Karpas-422 (cell line): ENCODE measurements at regions not wholly inside any gene's neighbourhood (a gene's known extent, or its start where the extent isn't known, plus 50 kb on each side); places are given as distances from the start of the nearest gene placed in this dataset.
"Not testable (repeated sequence)": the region's sequence is repeated elsewhere in the genome, so short reads cannot be mapped to it uniquely, and the experiment has no call there.

Source experiments
- DNase-seq: peaks from one replicate; pipeline ENCODE4 v3.0.0-alpha.2; 2015
- H2AFZ ChIP-seq: fragments of 200-600 bp; sonication (generic); 2 replicates; pipeline ENCODE4 v1.6.1; 2014; ENCODE audit warnings: antibody characterized with exemption, low read length, mixed read lengths
- H3K27ac ChIP-seq: fragments of 200-600 bp; sonication (generic); 2 replicates; pipeline ENCODE4 v1.5.1; 2014; ENCODE audit warnings: mild to moderate bottlenecking, low read length, moderate library complexity
- H3K27me3 ChIP-seq: fragments of 200-600 bp; sonication (generic); 2 replicates; pipeline ENCODE4 v1.6.1; 2014; ENCODE audit warnings: low read length, mixed read lengths
- H3K36me3 ChIP-seq: fragments of 200-600 bp; sonication (generic); 2 replicates; pipeline ENCODE4 v1.6.1; 2014; ENCODE audit warnings: low read length, mixed read lengths; ENCODE audit not compliant: insufficient read depth
- H3K4me1 ChIP-seq: fragments of 200-600 bp; sonication (generic); 2 replicates; pipeline ENCODE4 v1.6.1; 2014; ENCODE audit warnings: mild to moderate bottlenecking, low read length, mixed read lengths
- H3K4me2 ChIP-seq: fragments of 200-600 bp; sonication (generic); 2 replicates; pipeline ENCODE4 v1.6.1; 2014; ENCODE audit warnings: low read length, low read depth, mild to moderate bottlenecking; ENCODE audit not compliant: poor library complexity, severe bottlenecking
- H3K4me3 ChIP-seq: fragments of 200-600 bp; sonication (generic); 2 replicates; pipeline ENCODE4 v1.5.1; 2014; ENCODE audit warnings: mild to moderate bottlenecking, antibody characterized with exemption, low read length, mixed read lengths
- H3K79me2 ChIP-seq: fragments of 200-600 bp; sonication (generic); 2 replicates; pipeline ENCODE4 v1.6.1; 2014; ENCODE audit warnings: mild to moderate bottlenecking, low read length, mixed read lengths
- H3K9ac ChIP-seq: fragments of 200-600 bp; sonication (generic); 2 replicates; pipeline ENCODE4 v1.6.0; 2014; ENCODE audit warnings: low read length
- H3K9me2 ChIP-seq: fragments of 200-600 bp; sonication (generic), shearing (Covaris generic); replicated peaks from 2 replicates; pipeline ENCODE4 v1.6.0; 2014; ENCODE audit warnings: mild to moderate bottlenecking, low read length, moderate library complexity; ENCODE audit not compliant: insufficient read depth
- H3K9me3 ChIP-seq: fragments of 300-700, 200-600 bp; sonication (generic); 2 replicates; pipeline ENCODE4 v1.6.1; 2014; ENCODE audit warnings: low read length, mixed read lengths
- H4K20me1 ChIP-seq: fragments of 200-600 bp; sonication (generic); 2 replicates; pipeline ENCODE4 v1.6.1; 2014; ENCODE audit warnings: mild to moderate bottlenecking, antibody characterized with exemption, low read length, low read depth; ENCODE audit not compliant: insufficient read depth

GRCh38 chr4:52407545-52407944 lies 251.6 kb downstream of the USP46 start:
- Histone ChIP-seq H3K36me3 (no peaks in the 10 kb centered on the region), H3K27ac (no peak overlapping the region), H3K4me2 (no peak overlapping the region), H4K20me1 (no peaks in the 10 kb centered on the region), H3K4me3 (no peak overlapping the region), H3K9ac (no peak overlapping the region), H3K27me3 (no peaks in the 10 kb centered on the region; the same call in 1 of the 2 replicates), H2AFZ (no peak overlapping the region), H3K9me3 (no peaks in the 10 kb centered on the region), H3K79me2 (no peaks in the 10 kb centered on the region), H3K4me1 (peaks cover 5% of the 10 kb centered on the region; the same call in 1 of the 2 replicates), H3K9me2 (no peaks in the 10 kb centered on the region)
- peak; percentile 16 for DNase-seq

GRCh38 chr4:52408032-52408431 lies 251.1 kb downstream of the USP46 start:
- Histone ChIP-seq H4K20me1 (no peaks in the 10 kb centered on the region), H3K9me2 (no peaks in the 10 kb centered on the region), H3K9ac (no peak overlapping the region), H3K27me3 (no peaks in the 10 kb centered on the region; the same call in 1 of the 2 replicates), H3K9me3 (no peaks in the 10 kb centered on the region), H3K36me3 (no peaks in the 10 kb centered on the region), H3K27ac (no peak overlapping the region), H3K79me2 (no peaks in the 10 kb centered on the region), H3K4me1 (peaks cover 5% of the 10 kb centered on the region; the same call in 1 of the 2 replicates), H3K4me3 (no peak overlapping the region), H2AFZ (no peak overlapping the region), H3K4me2 (no peak overlapping the region)
- DNase-seq: no peak

- Histone ChIP-seq H3K4me1 (peaks cover 5% of the 10 kb centered on the region; the same call in 1 of the 2 replicates), H3K79me2 (no peaks in the 10 kb centered on the region), H3K36me3 (no peaks in the 10 kb centered on the region), H3K9me3 (no peaks in the 10 kb centered on the region), H3K4me2 (no peak overlapping the region), H3K4me3 (no peak overlapping the region), H2AFZ (no peak overlapping the region), H3K27me3 (no peaks in the 10 kb centered on the region; the same call in 1 of the 2 replicates), H4K20me1 (no peaks in the 10 kb centered on the region), H3K9ac (no peak overlapping the region), H3K9me2 (no peaks in the 10 kb centered on the region), H3K27ac (no peak overlapping the region)
- no peak for DNase-seq
Observed at GRCh38 chr4:52408471-52408870, 250.6 kb downstream of the USP46 start.

DNA sequence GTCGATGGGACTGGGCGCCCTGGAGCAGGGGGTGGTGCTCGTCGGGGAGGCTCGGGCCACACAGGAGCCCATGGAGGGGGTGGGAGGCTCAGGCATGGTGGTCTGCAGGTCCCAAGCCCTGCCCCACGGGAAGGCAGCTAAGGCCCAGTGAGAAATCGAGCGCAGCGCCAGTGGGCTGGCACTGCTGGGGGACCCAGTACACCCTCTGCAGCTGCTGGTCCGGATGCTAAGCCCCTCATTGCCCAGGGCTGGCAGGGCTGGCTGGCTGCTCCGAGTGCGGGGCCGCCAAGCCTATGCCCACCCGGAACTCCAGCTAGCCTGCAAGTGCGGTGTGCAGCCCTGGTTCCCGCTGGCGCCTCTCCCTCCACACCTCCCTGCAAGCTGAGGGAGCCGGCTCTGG lies 249.3 kb downstream of the USP46 start:
- not testable (repeated sequence) for H2AFZ ChIP-seq, H3K27ac ChIP-seq, DNase-seq

GRCh38 chr4:52410971-52411370 lies 248.1 kb downstream of the USP46 start:
- Histone ChIP-seq H3K9me2 (no peaks in the 10 kb centered on the region), H3K4me2 (no peak overlapping the region), H4K20me1 (no peaks in the 10 kb centered on the region), H3K27ac (no peak overlapping the region), H3K4me1 (no peaks in the 10 kb centered on the region), H3K9ac (no peak overlapping the region), H2AFZ (no peak overlapping the region), H3K79me2 (no peaks in the 10 kb centered on the region), H3K9me3 (no peaks in the 10 kb centered on the region), H3K36me3 (no peaks in the 10 kb centered on the region), H3K4me3 (no peak overlapping the region), H3K27me3 (no peaks in the 10 kb centered on the region; the same call in 1 of the 2 replicates)
- no peak for DNase-seq

More for the DNA sequence above, 249.3 kb downstream of the USP46 start:
- not testable (repeated sequence) for H3K9me3 ChIP-seq, H3K27me3 ChIP-seq, H3K79me2 ChIP-seq, H3K4me2 ChIP-seq, H3K4me1 ChIP-seq, H3K9me2 ChIP-seq, H3K9ac ChIP-seq, H4K20me1 ChIP-seq, H3K36me3 ChIP-seq, H3K4me3 ChIP-seq

DNA sequence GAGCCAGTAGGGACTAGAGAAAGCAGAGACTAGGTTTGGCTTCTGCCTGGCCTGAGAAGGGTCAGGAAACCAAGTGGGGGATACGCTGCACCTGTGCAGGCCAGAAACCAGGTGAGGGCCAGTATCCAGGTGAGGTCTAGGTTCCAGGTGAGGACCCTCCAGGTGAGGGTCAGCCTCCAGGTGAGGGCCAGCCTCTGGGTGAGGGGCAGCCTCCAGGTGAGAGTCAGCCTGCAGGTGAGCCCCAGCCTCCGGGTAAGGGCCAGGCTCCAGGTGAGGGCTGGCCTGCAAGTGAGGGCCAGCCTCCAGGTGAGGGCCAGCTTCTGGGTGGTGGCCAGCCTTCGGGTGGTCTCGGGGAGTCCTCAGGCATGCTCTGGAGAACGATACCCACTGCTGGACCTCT lies 238.8 kb downstream of the USP46 start:
- Histone ChIP-seq H3K27ac (no peak overlapping the region), H3K4me1 (no peaks in the 10 kb centered on the region), H3K4me2 (no peak overlapping the region), H3K4me3 (no peak overlapping the region), H4K20me1 (no peaks in the 10 kb centered on the region), H3K36me3 (no peaks in the 10 kb centered on the region), H3K27me3 (no peaks in the 10 kb centered on the region), H3K9me3 (no peaks in the 10 kb centered on the region), H3K9ac (no peak overlapping the region), H3K79me2 (no peaks in the 10 kb centered on the region), H3K9me2 (no peaks in the 10 kb centered on the region), H2AFZ (no peak overlapping the region)
- DNase-seq: no peak

- H3K36me3 ChIP-seq: no peaks in the 10 kb centered on the region
- H3K4me1 ChIP-seq: no peaks in the 10 kb centered on the region
- no peak overlapping the region for H3K4me3 ChIP-seq
- H3K9me2 ChIP-seq: no peaks in the 10 kb centered on the region
- no peaks in the 10 kb centered on the region for H4K20me1 ChIP-seq
- no peaks in the 10 kb centered on the region for H3K9me3 ChIP-seq
- H3K9ac ChIP-seq: no peak overlapping the region
- no peak overlapping the region for H2AFZ ChIP-seq
- H3K27ac ChIP-seq: no peak overlapping the region
- H3K27me3 ChIP-seq: no peaks in the 10 kb centered on the region
- H3K4me2 ChIP-seq: no peak overlapping the region
- DNase-seq: no peak
- H3K79me2 ChIP-seq: no peaks in the 10 kb centered on the region
Observed at GRCh38 chr4:52421811-52422213, 237.3 kb downstream of the USP46 start.

- no peaks in the 10 kb centered on the region for H4K20me1 ChIP-seq
- H3K9ac ChIP-seq: no peak overlapping the region
- no peak overlapping the region for H3K4me3 ChIP-seq
- H3K4me2 ChIP-seq: no peak overlapping the region
- DNase-seq: no peak
- no peaks in the 10 kb centered on the region for H3K36me3 ChIP-seq
- H3K27me3 ChIP-seq: no peaks in the 10 kb centered on the region
- no peaks in the 10 kb centered on the region for H3K79me2 ChIP-seq
- H2AFZ ChIP-seq: no peak overlapping the region
- no peaks in the 10 kb centered on the region for H3K4me1 ChIP-seq
- no peaks in the 10 kb centered on the region for H3K9me3 ChIP-seq
- no peak overlapping the region for H3K27ac ChIP-seq
- no peaks in the 10 kb centered on the region for H3K9me2 ChIP-seq
Observed at GRCh38 chr4:52423967-52424366, 235.1 kb downstream of the USP46 start.
